ENCODE measurements at regions not wholly inside any gene's neighbourhood (a gene's known extent, or its start where the extent isn't known, plus 50 kb on each side); places are given as distances from the start of the nearest gene placed in this dataset.

DNA sequence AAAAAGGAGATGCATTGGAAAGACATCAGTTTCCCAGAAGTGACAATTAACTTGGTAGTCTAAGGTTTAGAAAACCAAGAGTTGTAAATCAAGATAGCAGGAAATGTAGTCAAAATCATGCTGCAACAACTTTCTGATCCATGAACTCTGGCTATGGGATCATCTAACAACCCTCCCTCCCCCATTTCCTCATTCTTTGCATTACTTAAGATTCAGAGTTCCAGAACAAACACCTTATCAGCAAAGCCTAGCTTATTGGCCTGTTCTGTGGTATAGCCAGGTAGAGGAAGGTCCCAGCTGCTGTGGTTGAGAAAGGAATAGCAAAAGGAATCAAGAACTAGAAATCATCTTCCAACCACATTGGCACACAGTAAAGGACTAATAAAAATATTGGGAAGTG, 651.1 kb downstream of the METTL15 start:
- H3K9me3 Mint-ChIP-seq = peaks cover 7% of the 10 kb centered on the region
- H3K27me3 Mint-ChIP-seq = no peaks in the 10 kb centered on the region
- H3K27ac Mint-ChIP-seq = no peak overlapping the region
- TF ChIP-seq, protein P1, sequence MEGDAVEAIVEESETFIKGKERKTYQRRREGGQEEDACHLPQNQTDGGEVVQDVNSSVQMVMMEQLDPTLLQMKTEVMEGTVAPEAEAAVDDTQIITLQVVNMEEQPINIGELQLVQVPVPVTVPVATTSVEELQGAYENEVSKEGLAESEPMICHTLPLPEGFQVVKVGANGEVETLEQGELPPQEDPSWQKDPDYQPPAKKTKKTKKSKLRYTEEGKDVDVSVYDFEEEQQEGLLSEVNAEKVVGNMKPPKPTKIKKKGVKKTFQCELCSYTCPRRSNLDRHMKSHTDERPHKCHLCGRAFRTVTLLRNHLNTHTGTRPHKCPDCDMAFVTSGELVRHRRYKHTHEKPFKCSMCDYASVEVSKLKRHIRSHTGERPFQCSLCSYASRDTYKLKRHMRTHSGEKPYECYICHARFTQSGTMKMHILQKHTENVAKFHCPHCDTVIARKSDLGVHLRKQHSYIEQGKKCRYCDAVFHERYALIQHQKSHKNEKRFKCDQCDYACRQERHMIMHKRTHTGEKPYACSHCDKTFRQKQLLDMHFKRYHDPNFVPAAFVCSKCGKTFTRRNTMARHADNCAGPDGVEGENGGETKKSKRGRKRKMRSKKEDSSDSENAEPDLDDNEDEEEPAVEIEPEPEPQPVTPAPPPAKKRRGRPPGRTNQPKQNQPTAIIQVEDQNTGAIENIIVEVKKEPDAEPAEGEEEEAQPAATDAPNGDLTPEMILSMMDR (IDR thresholded peaks at IDR 0.05) = no peak
- no peaks in the 10 kb centered on the region for H3K36me3 Mint-ChIP-seq (ENCODE audit: low read depth)
- no peaks in the 10 kb centered on the region for H3K4me1 Mint-ChIP-seq
- intact Hi-C loops (cut with micrococcal nuclease) = no loop called here
- no peak for ATAC-seq (ENCODE audit: low read depth)
- CTCF ChIA-PET = no interaction called here
- POLR2A ChIA-PET = no interaction called here
- H3K4me3 Mint-ChIP-seq = no peak overlapping the region
- DNase-seq = no peak

GRCh38 chr11:28757725-28758515, 649.7 kb downstream of the METTL15 start:
- no peaks in the 10 kb centered on the region for H3K27me3 Mint-ChIP-seq
- POLR2A ChIA-PET = no interaction called here
- CTCF ChIA-PET = no interaction called here
- no peak overlapping the region for H3K27ac Mint-ChIP-seq
- intact Hi-C loops (cut with micrococcal nuclease) = no loop called here
- ATAC-seq (ENCODE audit: low read depth) (no peak), DNase-seq (no peak)
- H3K4me3 Mint-ChIP-seq = no peak overlapping the region
- TF ChIP-seq, protein P1 (IDR thresholded peaks at IDR 0.05) = no peak
- H3K9me3 Mint-ChIP-seq = peaks cover 12% of the 10 kb centered on the region
- H3K4me1 Mint-ChIP-seq = no peaks in the 10 kb centered on the region
- H3K36me3 Mint-ChIP-seq (ENCODE audit: low read depth) = no peaks in the 10 kb centered on the region

- ChIA-PET CTCF (no interaction called here), POLR2A (no interaction called here)
- DNase-seq (no peak), ATAC-seq (ENCODE audit: low read depth) (no peak)
- H3K36me3 Mint-ChIP-seq (ENCODE audit: low read depth) = no peaks in the 10 kb centered on the region
- no peaks in the 10 kb centered on the region for H3K4me1 Mint-ChIP-seq
- H3K9me3 Mint-ChIP-seq = peaks cover 12% of the 10 kb centered on the region
- intact Hi-C loops (cut with micrococcal nuclease) = no loop called here
- H3K27ac Mint-ChIP-seq = no peak overlapping the region
- TF ChIP-seq, protein P1 (IDR thresholded peaks at IDR 0.05) = no peak
- H3K27me3 Mint-ChIP-seq = no peaks in the 10 kb centered on the region
- no peak overlapping the region for H3K4me3 Mint-ChIP-seq
These were observed 648.8 kb downstream of the METTL15 start for GRCh38 chr11:28756977-28757376.

DNA sequence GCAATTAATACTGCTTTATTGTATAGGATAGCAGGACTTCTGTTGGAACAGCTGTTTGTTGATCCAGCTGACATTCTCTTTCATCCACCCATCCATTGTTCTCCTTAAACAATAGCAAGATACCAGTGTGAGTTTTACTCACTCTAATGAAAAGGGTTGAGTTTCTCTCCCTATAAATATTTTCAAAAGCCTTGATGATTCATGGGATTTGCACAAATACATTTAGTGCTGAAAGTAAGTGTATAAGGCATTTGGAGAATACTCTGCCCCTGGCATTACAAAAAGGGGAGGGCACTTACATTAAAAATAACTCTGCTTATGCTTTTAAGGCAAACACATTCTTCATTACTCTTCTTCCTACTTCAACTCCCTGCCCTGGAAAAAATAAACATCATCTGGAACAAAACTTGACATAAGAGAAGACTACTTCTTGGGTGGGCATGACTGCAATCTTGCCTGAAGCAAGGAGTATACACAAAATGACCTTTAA, 634.9 kb downstream of the METTL15 start:
- POLR2A ChIA-PET = no interaction called here
- intact Hi-C loops (cut with micrococcal nuclease) = loop anchor here (10.0 kb wide), 1 partner anchor 1982 kb away; no protein-coding TSS in a partner anchor
- H3K27me3 Mint-ChIP-seq = no peaks in the 10 kb centered on the region

More for the DNA sequence above, 634.9 kb downstream of the METTL15 start:
- Mint-ChIP-seq H3K4me1 (no peaks in the 10 kb centered on the region), H3K4me3 (no peak overlapping the region), H3K27ac (no peak overlapping the region), H3K9me3 (peaks cover 11% of the 10 kb centered on the region), H3K36me3 (ENCODE audit: low read depth) (no peaks in the 10 kb centered on the region)
- ATAC-seq (ENCODE audit: low read depth) = no peak
- TF ChIP-seq, protein P1 (IDR thresholded peaks at IDR 0.05) = no peak
- DNase-seq = no peak
- CTCF ChIA-PET = no interaction called here
